Nephron (organoid): ENCODE measurements at regions not wholly inside any gene's neighbourhood (a gene's known extent, or its start where the extent isn't known, plus 50 kb on each side); places are given as distances from the start of the nearest gene placed in this dataset.

Experiments
- H3K27ac Mint-ChIP-seq, 3 experiments: 2 replicates each; pipeline ENCODE4 v1.8.0; 2020; ENCODE audit warnings: mixed read lengths in 3 of 3, mild to moderate bottlenecking in 2 of 3, moderate library complexity in 1 of 3
- H3K27me3 Mint-ChIP-seq: 2 replicates; pipeline ENCODE4 v1.8.0; 2021; ENCODE audit warnings: low read depth, mild to moderate bottlenecking, moderate library complexity, mixed read lengths
- H3K36me3 Mint-ChIP-seq: 2 replicates; pipeline ENCODE4 v1.8.0; 2020; ENCODE audit warnings: low read depth, mixed read lengths
- H3K4me1 Mint-ChIP-seq: 2 replicates; pipeline ENCODE4 v1.8.0; 2020; ENCODE audit warnings: mixed read lengths
- H3K4me3 Mint-ChIP-seq, 3 experiments: 2 replicates each; pipeline ENCODE4 v1.8.0; 2020; ENCODE audit warnings: mild to moderate bottlenecking in 3 of 3, mixed read lengths in 3 of 3, moderate library complexity in 2 of 3
- H3K9me3 Mint-ChIP-seq: 2 replicates; pipeline ENCODE4 v1.8.0; 2020; ENCODE audit warnings: mixed read lengths
- TF ChIP-seq, protein P1 (sequence below), 3 experiments: fragments of 200-600 bp; sonication (generic); IDR thresholded peaks; one replicate each; pipeline ENCODE4 v1.5.0; 2021; ENCODE audit warnings: antibody characterized with exemption in 3 of 3; ENCODE audit not compliant: unreplicated experiment in 3 of 3

DNA sequence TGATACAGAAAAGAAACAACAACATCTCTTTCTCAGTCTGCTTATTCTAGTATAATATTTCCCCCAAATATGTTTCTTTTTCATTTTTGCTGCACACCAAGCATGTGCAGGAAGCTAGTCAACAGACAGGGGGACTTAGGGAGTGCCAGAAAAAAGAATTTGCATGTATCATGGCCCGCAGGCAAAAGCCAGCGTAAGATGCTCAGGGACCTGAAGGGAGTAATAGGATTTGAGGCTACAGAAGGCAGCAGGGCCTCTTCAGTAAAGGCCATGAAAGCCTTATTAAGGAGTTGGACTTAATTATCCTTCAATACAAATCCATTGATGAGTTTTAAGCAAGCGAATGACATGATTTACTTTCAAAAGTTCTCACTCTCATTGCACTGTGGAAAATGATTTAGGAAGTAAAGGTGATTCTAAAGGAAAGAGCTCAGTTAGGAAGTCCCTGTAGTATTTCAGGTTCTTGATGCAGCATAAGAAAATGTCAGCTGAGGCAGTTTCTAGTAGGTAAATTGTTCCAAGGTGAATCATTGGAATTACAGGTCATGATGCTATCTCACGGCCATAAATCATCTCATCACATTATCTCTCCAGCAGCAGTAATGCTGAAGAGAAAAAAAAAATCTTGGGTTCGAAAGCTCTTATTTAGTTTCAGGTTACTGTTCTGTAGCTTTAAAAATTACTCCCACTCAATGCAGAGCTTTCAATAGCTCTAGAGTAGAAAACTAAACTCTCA lies 94.8 kb downstream of the PTCHD4 start:
- no peak overlapping the region for H3K4me3 Mint-ChIP-seq
- H3K27ac Mint-ChIP-seq, result no peak overlapping the region
- H3K36me3 Mint-ChIP-seq, result no peaks in the 10 kb centered on the region
- H3K9me3 Mint-ChIP-seq, result no peaks in the 10 kb centered on the region
- H3K4me1 Mint-ChIP-seq, result no peaks in the 10 kb centered on the region
- TF ChIP-seq, protein P1, sequence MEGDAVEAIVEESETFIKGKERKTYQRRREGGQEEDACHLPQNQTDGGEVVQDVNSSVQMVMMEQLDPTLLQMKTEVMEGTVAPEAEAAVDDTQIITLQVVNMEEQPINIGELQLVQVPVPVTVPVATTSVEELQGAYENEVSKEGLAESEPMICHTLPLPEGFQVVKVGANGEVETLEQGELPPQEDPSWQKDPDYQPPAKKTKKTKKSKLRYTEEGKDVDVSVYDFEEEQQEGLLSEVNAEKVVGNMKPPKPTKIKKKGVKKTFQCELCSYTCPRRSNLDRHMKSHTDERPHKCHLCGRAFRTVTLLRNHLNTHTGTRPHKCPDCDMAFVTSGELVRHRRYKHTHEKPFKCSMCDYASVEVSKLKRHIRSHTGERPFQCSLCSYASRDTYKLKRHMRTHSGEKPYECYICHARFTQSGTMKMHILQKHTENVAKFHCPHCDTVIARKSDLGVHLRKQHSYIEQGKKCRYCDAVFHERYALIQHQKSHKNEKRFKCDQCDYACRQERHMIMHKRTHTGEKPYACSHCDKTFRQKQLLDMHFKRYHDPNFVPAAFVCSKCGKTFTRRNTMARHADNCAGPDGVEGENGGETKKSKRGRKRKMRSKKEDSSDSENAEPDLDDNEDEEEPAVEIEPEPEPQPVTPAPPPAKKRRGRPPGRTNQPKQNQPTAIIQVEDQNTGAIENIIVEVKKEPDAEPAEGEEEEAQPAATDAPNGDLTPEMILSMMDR (IDR thresholded peaks at IDR 0.05; ENCODE audit: unreplicated experiment in 3 of 3), result no peak
- no peaks in the 10 kb centered on the region for H3K27me3 Mint-ChIP-seq

DNA sequence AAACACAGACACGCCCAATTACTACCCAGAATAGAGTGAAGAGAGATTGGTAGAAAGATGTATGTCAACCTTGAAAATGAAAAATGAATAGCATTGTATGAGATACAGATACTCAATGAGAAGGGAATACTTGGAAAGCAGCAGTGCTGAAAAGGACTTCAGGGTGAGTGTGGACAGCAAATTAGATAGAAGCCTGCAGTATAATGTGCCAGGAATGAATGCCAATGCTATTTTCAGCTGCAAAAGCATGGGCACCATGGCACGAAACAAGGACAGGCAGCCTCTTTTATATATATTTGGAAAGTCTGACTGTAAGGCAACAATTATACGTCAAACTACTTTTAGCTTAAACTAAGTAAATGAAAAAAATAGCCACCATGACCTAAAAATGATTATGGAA lies 118.2 kb downstream of the PTCHD4 start:
- Mint-ChIP-seq H3K4me3 (no peak overlapping the region), H3K9me3 (no peaks in the 10 kb centered on the region), H3K27ac (no peak overlapping the region), H3K4me1 (no peaks in the 10 kb centered on the region), H3K27me3 (no peaks in the 10 kb centered on the region), H3K36me3 (no peaks in the 10 kb centered on the region)
- TF ChIP-seq, protein P1 (IDR thresholded peaks at IDR 0.05; ENCODE audit: unreplicated experiment in 3 of 3), result no peak

DNA sequence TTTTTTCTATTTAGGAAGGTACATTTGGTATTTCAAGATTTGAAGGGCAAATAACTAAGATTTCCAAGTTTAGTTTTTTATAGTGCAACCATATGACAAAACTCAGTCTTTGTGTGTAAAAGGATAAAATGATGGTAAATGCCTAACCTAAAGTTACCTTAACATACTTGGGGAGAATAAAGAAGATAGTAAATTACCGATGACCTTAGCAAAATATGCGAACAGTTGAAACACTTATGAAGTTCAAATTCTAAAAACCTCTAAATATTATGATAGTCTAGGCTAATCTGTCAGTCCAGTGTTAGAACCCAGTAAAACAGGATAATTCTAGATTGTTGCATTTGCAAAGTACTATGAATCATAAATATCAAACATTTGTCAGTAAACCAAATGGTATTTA lies 127.5 kb downstream of the PTCHD4 start:
- no peak overlapping the region for H3K27ac Mint-ChIP-seq
- no peaks in the 10 kb centered on the region for H3K9me3 Mint-ChIP-seq
- no peak overlapping the region for H3K4me3 Mint-ChIP-seq
- H3K27me3 Mint-ChIP-seq, result peaks cover 4% of the 10 kb centered on the region
- H3K36me3 Mint-ChIP-seq, result no peaks in the 10 kb centered on the region
- TF ChIP-seq, protein P1 (IDR thresholded peaks at IDR 0.05; ENCODE audit: unreplicated experiment in 3 of 3), result no peak
- H3K4me1 Mint-ChIP-seq, result no peaks in the 10 kb centered on the region

DNA sequence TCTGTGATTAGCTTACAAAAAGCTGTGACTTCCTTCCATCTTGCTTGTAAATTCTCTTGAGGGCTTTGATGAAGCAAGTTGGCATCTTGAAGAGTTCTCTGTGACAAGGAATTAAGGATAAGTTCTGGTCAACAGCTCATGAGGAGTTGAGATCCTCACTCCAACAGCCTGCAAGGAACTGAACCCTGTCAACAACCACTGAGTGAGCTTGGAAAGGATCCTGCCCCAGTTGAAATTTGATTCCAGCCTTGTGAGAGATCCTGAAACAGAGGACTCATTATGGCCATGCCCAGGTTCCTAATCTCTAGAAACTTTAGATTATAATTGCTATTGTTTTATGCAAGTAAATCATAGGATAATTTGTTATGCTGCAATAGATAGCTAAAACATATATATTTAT lies 133.7 kb downstream of the PTCHD4 start:
- TF ChIP-seq, protein P1 (IDR thresholded peaks at IDR 0.05; ENCODE audit: unreplicated experiment in 3 of 3), result no peak
- no peak overlapping the region for H3K4me3 Mint-ChIP-seq
- H3K27ac Mint-ChIP-seq, result no peak overlapping the region
- no peaks in the 10 kb centered on the region for H3K27me3 Mint-ChIP-seq
- peaks cover 10% of the 10 kb centered on the region for H3K4me1 Mint-ChIP-seq
- no peaks in the 10 kb centered on the region for H3K36me3 Mint-ChIP-seq
- H3K9me3 Mint-ChIP-seq, result no peaks in the 10 kb centered on the region

DNA sequence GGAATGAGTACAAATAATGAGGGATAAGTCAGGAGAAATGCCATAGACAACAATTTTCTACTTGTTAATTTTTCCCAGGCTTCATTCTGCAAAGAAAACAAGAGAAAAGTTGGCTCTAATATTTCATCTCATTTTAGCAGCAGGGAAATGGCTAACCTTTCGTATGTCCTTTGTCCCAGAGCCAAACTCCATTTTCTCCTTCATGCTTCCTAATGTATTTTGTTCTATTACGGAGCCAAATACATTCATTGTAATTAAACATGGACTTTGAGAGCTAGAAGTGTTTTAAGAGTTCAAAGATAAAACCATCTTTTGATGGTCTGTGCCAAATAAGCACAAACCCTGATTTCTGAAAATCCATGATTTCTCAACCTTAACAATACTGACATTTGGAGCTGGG lies 136.9 kb downstream of the PTCHD4 start:
- H3K27me3 Mint-ChIP-seq, result no peaks in the 10 kb centered on the region

More for the DNA sequence above, 136.9 kb downstream of the PTCHD4 start:
- Mint-ChIP-seq H3K4me1 (peaks cover 10% of the 10 kb centered on the region), H3K36me3 (no peaks in the 10 kb centered on the region), H3K4me3 (no peak overlapping the region), H3K9me3 (no peaks in the 10 kb centered on the region), H3K27ac (peak overlapping the region in 2 of 3 experiments; percentile 0 to 79)
- TF ChIP-seq, protein P1 (IDR thresholded peaks at IDR 0.05; ENCODE audit: unreplicated experiment in 3 of 3), result no peak
